Mesendoderm (in vitro differentiated cells): ENCODE measurements at regions not wholly inside any gene's neighbourhood (a gene's known extent, or its start where the extent isn't known, plus 50 kb on each side); places are given as distances from the start of the nearest gene placed in this dataset.

Source experiments
- DNase-seq: peaks from one replicate; pipeline ENCODE4 v3.0.0; 2013
- H2AK5ac ChIP-seq: 2 replicates; pipeline ENCODE4 v1.6.1; 2013; ENCODE audit warnings: low read length, inconsistent platforms
- H2BK120ac ChIP-seq: 2 replicates; pipeline ENCODE4 v1.6.1; 2013; ENCODE audit warnings: low read depth, mild to moderate bottlenecking, low read length, moderate library complexity, mixed read lengths
- H2BK15ac ChIP-seq: replicated peaks from 2 replicates; pipeline ENCODE4 v1.6.1; 2013; ENCODE audit warnings: low read depth, mild to moderate bottlenecking, moderate library complexity
- H2BK5ac ChIP-seq: 2 replicates; pipeline ENCODE4 v1.6.1; 2013; ENCODE audit warnings: low read length, inconsistent platforms
- H3K18ac ChIP-seq: 2 replicates; pipeline ENCODE4 v1.6.1; 2013; ENCODE audit warnings: mild to moderate bottlenecking, low read length, mixed read lengths
- H3K23ac ChIP-seq: one replicate; pipeline ENCODE4 v1.6.1; 2013; ENCODE audit warnings: low read length
- H3K27ac ChIP-seq: 2 replicates; pipeline ENCODE4 v1.5.1; 2013; ENCODE audit warnings: low read depth, mild to moderate bottlenecking, inconsistent platforms, low read length, moderate library complexity
- H3K27me3 ChIP-seq: 2 replicates; pipeline ENCODE4 v1.6.1; 2013; ENCODE audit warnings: low read length, control low read depth, mild to moderate bottlenecking, inconsistent platforms; ENCODE audit not compliant: insufficient read depth, poor library complexity
- H3K36me3 ChIP-seq: 2 replicates; pipeline ENCODE4 v1.6.1; 2013; ENCODE audit warnings: low read length, inconsistent platforms; ENCODE audit not compliant: control insufficient read depth, insufficient read depth
- H3K4ac ChIP-seq: one replicate; pipeline ENCODE4 v1.6.1; 2013; ENCODE audit warnings: low read depth, mild to moderate bottlenecking, low read length, moderate library complexity
- H3K4me1 ChIP-seq: 2 replicates; pipeline ENCODE4 v1.6.1; 2013; ENCODE audit warnings: low read depth, low read length, inconsistent platforms; ENCODE audit not compliant: control insufficient read depth
- H3K4me2 ChIP-seq: 2 replicates; pipeline ENCODE4 v1.6.1; 2013; ENCODE audit warnings: low read length
- H3K4me3 ChIP-seq: 2 replicates; pipeline ENCODE4 v1.5.1; 2013; ENCODE audit warnings: mild to moderate bottlenecking, low read length
- H3K56ac ChIP-seq: one replicate; pipeline ENCODE4 v1.6.1; 2013; ENCODE audit warnings: low read length
- H3K79me1 ChIP-seq: 2 replicates; pipeline ENCODE4 v1.6.1; 2013; ENCODE audit warnings: low read length, inconsistent platforms
- H3K79me2 ChIP-seq: 2 replicates; pipeline ENCODE4 v1.6.1; 2013; ENCODE audit warnings: mild to moderate bottlenecking, low read length; ENCODE audit not compliant: control insufficient read depth, insufficient read depth
- H3K9ac ChIP-seq: 2 replicates; pipeline ENCODE4 v1.6.1; 2013; ENCODE audit warnings: low read length, inconsistent platforms
- H4K5ac ChIP-seq: one replicate; pipeline ENCODE4 v1.6.1; 2013; ENCODE audit warnings: low read length
- H4K8ac ChIP-seq: one replicate; pipeline ENCODE4 v1.6.1; 2013; ENCODE audit warnings: low read depth, mild to moderate bottlenecking, control low read depth, low read length, moderate library complexity
- WGBS: extraction: QIAGEN DNeasy Blood & Tissue Kit; methylation state at CpG from one replicate; pipeline ENCODE4 v1.1.7; 2013; ENCODE audit warnings: low lambda C conversion rate, missing lambda C conversion rate; ENCODE audit not compliant: insufficient coverage; ENCODE audit errors: extremely low coverage; 5-methylcytosine and 5-hydroxymethylcytosine counted together

- Histone ChIP-seq H2BK120ac (peak overlapping the region; percentile 28), H3K4me1 (peaks cover 5% of the 10 kb centered on the region), H3K79me2 (no peaks in the 10 kb centered on the region), H3K4me3 (no peak overlapping the region), H3K4ac (no peak overlapping the region), H2BK5ac (no peak overlapping the region), H3K23ac (no peak overlapping the region), H3K36me3 (no peaks in the 10 kb centered on the region), H3K4me2 (no peak overlapping the region), H3K79me1 (no peaks in the 10 kb centered on the region), H3K9ac (no peak overlapping the region), H3K27ac (no peak overlapping the region), H2BK15ac (peak overlapping the region; percentile 74), H3K27me3 (no peaks in the 10 kb centered on the region), H3K56ac (no peak overlapping the region), H2AK5ac (no peak overlapping the region), H4K8ac (no peak overlapping the region), H3K18ac (no peak overlapping the region), H4K5ac (no peak overlapping the region)
- no CpG with 5 or more reads among the region's 2 CpGs for WGBS
- DNase-seq, result no peak
Observed at GRCh38 chr12:43008953-43009845, 419.7 kb upstream of the PRICKLE1 start.

GRCh38 chr12:43004908-43005307 is 415.4 kb upstream of the PRICKLE1 start:
- H3K18ac ChIP-seq, result no peak overlapping the region
- H4K5ac ChIP-seq, result peak overlapping the region; percentile 27
- peak overlapping the region; percentile 58 for H3K56ac ChIP-seq
- WGBS, result no CpG with 5 or more reads among the region's 6 CpGs
- no peaks in the 10 kb centered on the region for H3K79me2 ChIP-seq
- no peaks in the 10 kb centered on the region for H3K27me3 ChIP-seq
- peak overlapping the region; percentile 9 for H3K9ac ChIP-seq
- no peak overlapping the region for H3K23ac ChIP-seq
- H4K8ac ChIP-seq, result no peak overlapping the region
- no peak overlapping the region for H3K4ac ChIP-seq
- peak overlapping the region; percentile 60 for H2BK5ac ChIP-seq
- H2AK5ac ChIP-seq, result no peak overlapping the region
- H3K4me2 ChIP-seq, result no peak overlapping the region
- H3K4me1 ChIP-seq, result peaks cover 5% of the 10 kb centered on the region
- H2BK120ac ChIP-seq, result no peak overlapping the region
- no peak overlapping the region for H3K27ac ChIP-seq
- peak; percentile 39 for DNase-seq
- no peak overlapping the region for H3K4me3 ChIP-seq
- H3K79me1 ChIP-seq, result no peaks in the 10 kb centered on the region
- H2BK15ac ChIP-seq, result no peak overlapping the region
- H3K36me3 ChIP-seq, result no peaks in the 10 kb centered on the region

DNA sequence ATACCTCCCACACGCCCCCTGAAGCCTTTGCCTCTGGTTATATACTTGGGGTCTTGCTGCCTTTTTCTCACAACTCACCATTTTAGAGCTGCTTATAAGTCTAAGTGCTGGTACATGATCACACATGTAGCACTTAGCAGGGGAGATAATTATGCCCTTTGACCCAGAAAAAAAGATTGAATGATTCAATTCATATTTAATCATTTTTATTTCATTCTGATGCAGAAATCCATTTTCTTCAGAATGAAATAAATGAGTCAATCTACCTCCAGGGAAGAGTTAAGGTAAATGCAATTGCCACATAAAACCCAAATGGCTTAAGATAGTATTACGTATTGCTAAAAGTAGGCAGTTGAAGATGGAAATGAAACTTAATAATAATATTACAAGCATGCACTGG is 414.6 kb upstream of the PRICKLE1 start:
- no CpG with 5 or more reads among the region's 2 CpGs for WGBS
- H3K79me2 ChIP-seq, result no peaks in the 10 kb centered on the region

GRCh38 chr12:42996869-42997431 is 407.4 kb upstream of the PRICKLE1 start:
- Histone ChIP-seq H3K23ac (no peak overlapping the region), H3K4me1 (peaks cover 6% of the 10 kb centered on the region), H3K56ac (no peak overlapping the region), H3K4ac (no peak overlapping the region), H2BK120ac (no peak overlapping the region), H4K5ac (no peak overlapping the region), H2BK5ac (no peak overlapping the region), H2BK15ac (no peak overlapping the region), H3K4me2 (no peak overlapping the region), H3K27ac (no peak overlapping the region), H3K9ac (no peak overlapping the region), H3K4me3 (no peak overlapping the region), H4K8ac (no peak overlapping the region), H2AK5ac (no peak overlapping the region), H3K79me1 (no peaks in the 10 kb centered on the region), H3K27me3 (no peaks in the 10 kb centered on the region), H3K79me2 (no peaks in the 10 kb centered on the region), H3K18ac (no peak overlapping the region), H3K36me3 (no peaks in the 10 kb centered on the region)
- 100% methylated on average over 1 of the region's 2 CpGs for WGBS
- no peak for DNase-seq

More for the DNA sequence above, 414.6 kb upstream of the PRICKLE1 start:
- no peaks in the 10 kb centered on the region for H3K27me3 ChIP-seq
- no peak overlapping the region for H3K4me3 ChIP-seq
- no peak overlapping the region for H4K8ac ChIP-seq
- H2BK15ac ChIP-seq, result peak overlapping the region; percentile 76
- H3K9ac ChIP-seq, result no peak overlapping the region
- no peak overlapping the region for H3K4me2 ChIP-seq
- H3K4me1 ChIP-seq, result peaks cover 9% of the 10 kb centered on the region
- no peak overlapping the region for H2BK120ac ChIP-seq
- no peak overlapping the region for H2AK5ac ChIP-seq
- H3K4ac ChIP-seq, result no peak overlapping the region
- H4K5ac ChIP-seq, result no peak overlapping the region
- no peak overlapping the region for H3K23ac ChIP-seq
- no peak overlapping the region for H3K56ac ChIP-seq
- no peaks in the 10 kb centered on the region for H3K79me1 ChIP-seq
- no peaks in the 10 kb centered on the region for H3K36me3 ChIP-seq
- H3K27ac ChIP-seq, result no peak overlapping the region
- H2BK5ac ChIP-seq, result no peak overlapping the region
- no peak overlapping the region for H3K18ac ChIP-seq
- no peak for DNase-seq

GRCh38 chr12:42992826-42993225 is 403.3 kb upstream of the PRICKLE1 start:
- H3K18ac ChIP-seq, result no peak overlapping the region
- no peaks in the 10 kb centered on the region for H3K36me3 ChIP-seq
- no peak for DNase-seq
- no peak overlapping the region for H2AK5ac ChIP-seq
- no peak overlapping the region for H3K9ac ChIP-seq
- WGBS, result no CpG with 5 or more reads among the region's 2 CpGs
- no peaks in the 10 kb centered on the region for H3K79me2 ChIP-seq
- H3K27ac ChIP-seq, result no peak overlapping the region
- H2BK5ac ChIP-seq, result no peak overlapping the region
- no peak overlapping the region for H3K4me2 ChIP-seq
- H3K4me1 ChIP-seq, result no peaks in the 10 kb centered on the region
- no peak overlapping the region for H2BK15ac ChIP-seq
- H3K27me3 ChIP-seq, result no peaks in the 10 kb centered on the region
- no peak overlapping the region for H4K8ac ChIP-seq
- H4K5ac ChIP-seq, result no peak overlapping the region
- H3K23ac ChIP-seq, result no peak overlapping the region
- H3K79me1 ChIP-seq, result no peaks in the 10 kb centered on the region
- H3K56ac ChIP-seq, result no peak overlapping the region
- H2BK120ac ChIP-seq, result no peak overlapping the region
- H3K4ac ChIP-seq, result no peak overlapping the region
- H3K4me3 ChIP-seq, result no peak overlapping the region
